GM12875 (cell line): ENCODE measurements at regions not wholly inside any gene's neighbourhood (a gene's known extent, or its start where the extent isn't known, plus 50 kb on each side); places are given as distances from the start of the nearest gene placed in this dataset.

ENCODE experiments used
- H3K4me3 ChIP-seq: one replicate; pipeline ENCODE4 v1.5.1; 2011; ENCODE audit warnings: low read depth, low read length, control low read depth
- CTCF ChIP-seq: IDR thresholded peaks from 2 replicates; pipeline ENCODE4 v1.5.1; 2011; ENCODE audit warnings: low read depth, mild to moderate bottlenecking, control low read depth, inconsistent platforms, low read length, moderate library complexity, borderline replicate concordance; ENCODE audit not compliant: insufficient read depth

GRCh38 chr5:57834829-57835608, 352.4 kb upstream of the ACTBL2 start:
- H3K4me3 ChIP-seq = no peak overlapping the region
- no peak for TF ChIP-seq CTCF

- TF ChIP-seq CTCF = no peak
- H3K4me3 ChIP-seq = no peak overlapping the region
Observed at GRCh38 chr5:57833489-57833888, 350.9 kb upstream of the ACTBL2 start.

- no peak for TF ChIP-seq CTCF
- no peak overlapping the region for H3K4me3 ChIP-seq
Observed at GRCh38 chr5:57832875-57833274, 350.3 kb upstream of the ACTBL2 start.

- no peak overlapping the region for H3K4me3 ChIP-seq
- no peak for TF ChIP-seq CTCF
Observed at GRCh38 chr5:57831932-57832331, 349.3 kb upstream of the ACTBL2 start.

GRCh38 chr5:57831090-57831489, 348.5 kb upstream of the ACTBL2 start:
- no peak overlapping the region for H3K4me3 ChIP-seq
- TF ChIP-seq CTCF = no peak

- H3K4me3 ChIP-seq = no peak overlapping the region
- TF ChIP-seq CTCF = no peak
Observed at GRCh38 chr5:57828221-57828620, 345.6 kb upstream of the ACTBL2 start.

- TF ChIP-seq CTCF = no peak
- H3K4me3 ChIP-seq = no peak overlapping the region
Observed at GRCh38 chr5:57825031-57825686, 342.5 kb upstream of the ACTBL2 start.
